NB4 (cell line): ENCODE measurements at regions not wholly inside any gene's neighbourhood (a gene's known extent, or its start where the extent isn't known, plus 50 kb on each side); places are given as distances from the start of the nearest gene placed in this dataset.
"Not testable (repeated sequence)": the region's sequence is repeated elsewhere in the genome, so short reads cannot be mapped to it uniquely, and the experiment has no call there.

Experiments used
- CTCF ChIP-seq: IDR thresholded peaks from one replicate; pipeline ENCODE4 v1.5.1; 2012; ENCODE audit warnings: low read depth, low read length
- MAX ChIP-seq: IDR thresholded peaks from 2 replicates; pipeline ENCODE4 v1.6.1; 2011; ENCODE audit warnings: low read depth, low read length
- MYC ChIP-seq: IDR thresholded peaks from 2 replicates; pipeline ENCODE4 v1.6.1; 2011; ENCODE audit warnings: low read depth, low read length
- POLR2A ChIP-seq: IDR thresholded peaks from 2 replicates; pipeline ENCODE4 v1.6.1; 2011; ENCODE audit warnings: mild to moderate bottlenecking; ENCODE audit not compliant: insufficient read length; ENCODE audit errors: extremely low read depth

- TF ChIP-seq MAX, CTCF, POLR2A, MYC: not testable (repeated sequence)
Observed at GRCh38 chr16:21372862-21373261, 94.8 kb upstream of the CRYM start.
